ENCODE measurements at regions not wholly inside any gene's neighbourhood (a gene's known extent, or its start where the extent isn't known, plus 50 kb on each side); places are given as distances from the start of the nearest gene placed in this dataset.

DNA sequence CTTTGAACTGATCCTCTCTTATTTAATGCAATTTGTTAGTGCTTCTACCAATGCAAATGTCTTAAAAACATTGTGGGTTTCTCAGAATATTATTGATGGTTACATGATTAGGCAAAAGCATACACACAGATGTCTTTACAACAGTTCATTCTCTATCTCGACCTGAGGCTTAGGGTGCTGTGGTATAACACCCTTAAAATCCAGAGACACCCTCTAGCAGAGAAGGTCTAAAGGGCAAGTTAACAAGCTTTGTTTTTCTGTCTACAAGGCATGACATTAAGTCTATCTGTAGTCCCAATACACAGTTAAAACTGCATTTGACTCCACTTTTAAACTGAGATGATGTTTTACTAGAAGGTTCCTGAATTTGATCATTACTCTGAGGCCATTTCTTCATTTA lies 518.7 kb upstream of the MEF2C start:
- Histone ChIP-seq H3K27me3 (no peaks in the 10 kb centered on the region), H3K27ac (no peak overlapping the region), H3K4me3 (no peak overlapping the region), H3K36me3 (no peaks in the 10 kb centered on the region), H3K9me3 (no peaks in the 10 kb centered on the region), H3K4me1 (no peaks in the 10 kb centered on the region)
- TF ChIP-seq POLR2A (IDR thresholded peaks at IDR 0.05): no peak
- no peak for TF ChIP-seq POLR2AphosphoS5 (IDR thresholded peaks at IDR 0.05; ENCODE audit: insufficient read depth in 1 of 2, low read depth in 1 of 2)
- TF ChIP-seq, protein P1, sequence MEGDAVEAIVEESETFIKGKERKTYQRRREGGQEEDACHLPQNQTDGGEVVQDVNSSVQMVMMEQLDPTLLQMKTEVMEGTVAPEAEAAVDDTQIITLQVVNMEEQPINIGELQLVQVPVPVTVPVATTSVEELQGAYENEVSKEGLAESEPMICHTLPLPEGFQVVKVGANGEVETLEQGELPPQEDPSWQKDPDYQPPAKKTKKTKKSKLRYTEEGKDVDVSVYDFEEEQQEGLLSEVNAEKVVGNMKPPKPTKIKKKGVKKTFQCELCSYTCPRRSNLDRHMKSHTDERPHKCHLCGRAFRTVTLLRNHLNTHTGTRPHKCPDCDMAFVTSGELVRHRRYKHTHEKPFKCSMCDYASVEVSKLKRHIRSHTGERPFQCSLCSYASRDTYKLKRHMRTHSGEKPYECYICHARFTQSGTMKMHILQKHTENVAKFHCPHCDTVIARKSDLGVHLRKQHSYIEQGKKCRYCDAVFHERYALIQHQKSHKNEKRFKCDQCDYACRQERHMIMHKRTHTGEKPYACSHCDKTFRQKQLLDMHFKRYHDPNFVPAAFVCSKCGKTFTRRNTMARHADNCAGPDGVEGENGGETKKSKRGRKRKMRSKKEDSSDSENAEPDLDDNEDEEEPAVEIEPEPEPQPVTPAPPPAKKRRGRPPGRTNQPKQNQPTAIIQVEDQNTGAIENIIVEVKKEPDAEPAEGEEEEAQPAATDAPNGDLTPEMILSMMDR (IDR thresholded peaks at IDR 0.05): no peak
- intact Hi-C loops (cut with DNase I): no loop called here
- no peak for DNase-seq (ENCODE audit: extremely low spot score in 2 of 2)

DNA sequence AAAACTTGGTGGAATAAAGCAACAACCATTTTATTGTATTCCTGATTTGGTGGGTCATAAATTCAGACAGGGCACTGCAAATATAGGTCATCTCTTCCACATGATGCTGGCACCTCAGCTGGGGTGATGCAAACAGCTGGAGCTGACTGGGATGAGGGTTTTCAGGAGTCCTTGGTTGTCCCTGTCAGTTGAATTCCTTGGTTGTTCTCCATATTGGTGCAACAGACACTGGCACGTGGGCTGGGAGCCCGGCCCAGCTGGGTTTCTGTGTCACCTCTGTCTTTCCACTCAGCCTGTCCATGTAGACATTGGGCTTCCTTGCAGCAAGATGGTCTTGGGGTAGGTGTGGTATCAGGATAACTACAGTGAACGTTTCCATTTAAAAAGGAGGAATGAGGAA lies 518.0 kb upstream of the MEF2C start:
- DNase-seq (ENCODE audit: extremely low spot score in 2 of 2): no peak
- TF ChIP-seq POLR2A (IDR thresholded peaks at IDR 0.05) (no peak), POLR2AphosphoS5 (IDR thresholded peaks at IDR 0.05; ENCODE audit: insufficient read depth in 1 of 2, low read depth in 1 of 2) (no peak)
- H3K36me3 ChIP-seq: no peaks in the 10 kb centered on the region
- no peaks in the 10 kb centered on the region for H3K27me3 ChIP-seq
- H3K27ac ChIP-seq: no peak overlapping the region
- intact Hi-C loops (cut with DNase I): no loop called here
- no peaks in the 10 kb centered on the region for H3K9me3 ChIP-seq
- H3K4me1 ChIP-seq: no peaks in the 10 kb centered on the region
- H3K4me3 ChIP-seq: no peak overlapping the region

DNA sequence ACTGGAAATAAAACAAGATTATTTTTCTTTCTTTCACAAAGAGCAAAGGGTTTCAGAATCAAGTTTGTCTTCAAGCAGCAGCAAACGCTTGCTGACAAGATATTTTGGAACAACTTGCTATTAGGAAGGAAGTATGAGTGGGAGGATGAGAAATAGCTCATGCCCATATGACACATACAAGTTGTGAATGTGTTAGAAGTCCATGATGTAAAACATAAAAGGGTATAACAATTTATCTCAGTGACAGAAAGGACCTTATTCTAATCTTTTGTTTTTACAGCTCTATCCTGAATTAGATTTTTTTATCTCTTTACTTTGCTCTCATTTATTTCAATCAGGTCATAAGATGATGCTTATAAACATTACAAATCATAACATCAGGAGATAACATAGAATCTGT lies 516.6 kb upstream of the MEF2C start:
- no peaks in the 10 kb centered on the region for H3K9me3 ChIP-seq
- H3K36me3 ChIP-seq: no peaks in the 10 kb centered on the region
- intact Hi-C loops (cut with DNase I): no loop called here
- DNase-seq (ENCODE audit: extremely low spot score in 2 of 2): no peak
- no peak overlapping the region for H3K27ac ChIP-seq
- no peak overlapping the region for H3K4me3 ChIP-seq
- H3K4me1 ChIP-seq: no peaks in the 10 kb centered on the region
- TF ChIP-seq, protein P1 (IDR thresholded peaks at IDR 0.05): no peak
- TF ChIP-seq POLR2A (IDR thresholded peaks at IDR 0.05) (no peak), POLR2AphosphoS5 (IDR thresholded peaks at IDR 0.05; ENCODE audit: insufficient read depth in 1 of 2, low read depth in 1 of 2) (no peak)
- H3K27me3 ChIP-seq: no peaks in the 10 kb centered on the region

DNA sequence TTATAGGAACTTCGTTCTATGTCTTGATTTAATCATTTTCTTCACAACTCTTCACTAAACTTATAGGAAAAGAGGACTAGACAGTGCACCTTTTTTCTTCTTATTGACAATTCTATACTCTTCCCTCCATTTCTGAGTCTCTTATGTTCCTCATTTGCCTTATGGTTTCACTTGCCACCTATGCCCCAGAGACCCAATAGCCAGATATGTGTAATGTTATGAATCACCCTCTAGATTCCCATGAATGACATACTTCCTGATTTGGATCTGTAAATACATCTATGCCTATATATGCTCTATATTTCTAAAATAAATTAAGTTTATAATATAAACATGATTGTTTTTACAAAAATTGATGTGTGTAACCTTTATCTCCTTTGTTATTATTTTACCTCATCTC lies 514.1 kb upstream of the MEF2C start:
- intact Hi-C loops (cut with DNase I): no loop called here
- no peak for TF ChIP-seq POLR2A (IDR thresholded peaks at IDR 0.05)
- TF ChIP-seq, protein P1 (IDR thresholded peaks at IDR 0.05): no peak
- no peak for TF ChIP-seq POLR2AphosphoS5 (IDR thresholded peaks at IDR 0.05; ENCODE audit: insufficient read depth in 1 of 2, low read depth in 1 of 2)
- no peaks in the 10 kb centered on the region for H3K27me3 ChIP-seq
- H3K27ac ChIP-seq: no peak overlapping the region
- DNase-seq (ENCODE audit: extremely low spot score in 2 of 2): no peak
- H3K36me3 ChIP-seq: no peaks in the 10 kb centered on the region
- H3K4me1 ChIP-seq: no peaks in the 10 kb centered on the region
- H3K4me3 ChIP-seq: no peak overlapping the region
- no peaks in the 10 kb centered on the region for H3K9me3 ChIP-seq

DNA sequence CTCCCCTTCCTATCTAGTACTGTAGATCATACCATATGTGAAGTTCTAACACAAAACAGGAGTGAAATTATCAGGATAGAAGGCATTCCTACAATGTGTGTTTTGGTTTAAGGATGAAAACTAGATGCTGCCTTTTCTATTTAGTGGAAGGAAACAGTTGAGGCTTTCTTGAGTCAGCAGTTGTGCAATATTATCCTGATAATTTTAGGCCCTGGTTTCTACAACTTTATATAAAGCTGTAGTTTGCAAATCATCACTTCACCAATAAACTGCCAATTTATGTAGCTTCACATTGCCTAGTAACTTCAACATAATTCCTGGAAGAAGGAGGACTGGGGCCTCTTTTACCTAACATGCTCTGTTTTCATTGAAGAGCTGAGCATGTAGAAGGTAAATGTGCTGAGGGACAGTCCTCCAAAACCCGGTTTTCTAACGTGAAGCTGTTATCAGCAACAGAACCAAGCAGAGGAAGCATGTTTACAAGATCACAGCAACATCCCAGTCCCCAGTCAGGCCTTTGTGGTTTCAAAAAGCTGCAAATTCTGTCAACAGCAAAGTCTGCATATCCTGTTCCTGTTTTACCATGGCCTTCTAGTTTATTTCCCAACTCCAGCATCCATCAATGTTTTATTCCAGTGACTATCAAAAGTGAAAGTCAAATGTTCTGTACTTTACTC lies 513.4 kb upstream of the MEF2C start:
- DNase-seq (ENCODE audit: extremely low spot score in 2 of 2): no peak
- Histone ChIP-seq H3K27ac (no peak overlapping the region), H3K4me1 (no peaks in the 10 kb centered on the region), H3K27me3 (no peaks in the 10 kb centered on the region), H3K4me3 (no peak overlapping the region), H3K36me3 (no peaks in the 10 kb centered on the region), H3K9me3 (no peaks in the 10 kb centered on the region)
- intact Hi-C loops (cut with DNase I): no loop called here
- TF ChIP-seq, protein P1 (IDR thresholded peaks at IDR 0.05): no peak
- TF ChIP-seq POLR2AphosphoS5 (IDR thresholded peaks at IDR 0.05; ENCODE audit: insufficient read depth in 1 of 2, low read depth in 1 of 2) (no peak), POLR2A (IDR thresholded peaks at IDR 0.05) (no peak)
